ENCODE measurements at regions not wholly inside any gene's neighbourhood (a gene's known extent, or its start where the extent isn't known, plus 50 kb on each side); places are given as distances from the start of the nearest gene placed in this dataset.

DNA sequence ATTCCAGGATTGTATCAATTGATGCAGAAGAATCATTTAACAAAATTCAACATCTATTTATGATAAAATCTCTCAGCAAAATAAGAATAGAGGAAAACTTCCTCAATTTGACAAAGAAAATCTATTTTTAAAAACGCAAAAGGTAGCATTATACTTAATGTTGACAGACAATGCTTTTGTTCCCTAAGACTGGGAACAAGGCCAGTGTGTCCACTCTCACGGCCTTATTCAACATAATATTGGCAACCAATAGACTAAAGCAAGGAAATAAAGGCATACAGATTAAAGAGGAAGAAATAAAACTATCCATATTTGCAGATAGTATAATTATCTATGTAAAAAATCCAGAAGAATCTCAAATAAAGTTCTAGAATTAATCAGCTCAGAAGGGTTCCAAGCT, 472.4 kb upstream of the ID2 start:
- TF ChIP-seq, protein P1, sequence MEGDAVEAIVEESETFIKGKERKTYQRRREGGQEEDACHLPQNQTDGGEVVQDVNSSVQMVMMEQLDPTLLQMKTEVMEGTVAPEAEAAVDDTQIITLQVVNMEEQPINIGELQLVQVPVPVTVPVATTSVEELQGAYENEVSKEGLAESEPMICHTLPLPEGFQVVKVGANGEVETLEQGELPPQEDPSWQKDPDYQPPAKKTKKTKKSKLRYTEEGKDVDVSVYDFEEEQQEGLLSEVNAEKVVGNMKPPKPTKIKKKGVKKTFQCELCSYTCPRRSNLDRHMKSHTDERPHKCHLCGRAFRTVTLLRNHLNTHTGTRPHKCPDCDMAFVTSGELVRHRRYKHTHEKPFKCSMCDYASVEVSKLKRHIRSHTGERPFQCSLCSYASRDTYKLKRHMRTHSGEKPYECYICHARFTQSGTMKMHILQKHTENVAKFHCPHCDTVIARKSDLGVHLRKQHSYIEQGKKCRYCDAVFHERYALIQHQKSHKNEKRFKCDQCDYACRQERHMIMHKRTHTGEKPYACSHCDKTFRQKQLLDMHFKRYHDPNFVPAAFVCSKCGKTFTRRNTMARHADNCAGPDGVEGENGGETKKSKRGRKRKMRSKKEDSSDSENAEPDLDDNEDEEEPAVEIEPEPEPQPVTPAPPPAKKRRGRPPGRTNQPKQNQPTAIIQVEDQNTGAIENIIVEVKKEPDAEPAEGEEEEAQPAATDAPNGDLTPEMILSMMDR (IDR thresholded peaks at IDR 0.05), result no peak
- TF ChIP-seq EZH2 (IDR thresholded peaks at IDR 0.05), result no peak
- TF ChIP-seq EZH2phosphoT487 (IDR thresholded peaks at IDR 0.05), result no peak
